ENCODE measurements at regions not wholly inside any gene's neighbourhood (a gene's known extent, or its start where the extent isn't known, plus 50 kb on each side); places are given as distances from the start of the nearest gene placed in this dataset.
A peak's percentile ranks its signal among the peaks of the same experiment; 100 is the strongest.
"Not testable (repeated sequence)": the region's sequence is repeated elsewhere in the genome, so short reads cannot be mapped to it uniquely, and the experiment has no call there.

GRCh38 chr4:184282251-184282713, 64.6 kb upstream of the ENPP6 start:
- DNase-seq, result no peak

- DNase-seq, result no peak
Observed at GRCh38 chr4:184281231-184282139, 63.8 kb upstream of the ENPP6 start.

- DNase-seq, result no peak
Observed at GRCh38 chr4:184280591-184281071, 63.0 kb upstream of the ENPP6 start.

GRCh38 chr4:184280137-184280536, 62.5 kb upstream of the ENPP6 start:
- no peak for DNase-seq

- DNase-seq, result no peak
Observed at GRCh38 chr4:184279496-184280061, 61.9 kb upstream of the ENPP6 start.

- not testable (repeated sequence) for DNase-seq
Observed at GRCh38 chr4:184277769-184278168, 60.1 kb upstream of the ENPP6 start.

GRCh38 chr4:184277010-184277409, 59.3 kb upstream of the ENPP6 start:
- not testable (repeated sequence) for DNase-seq

GRCh38 chr4:184276346-184276745, 58.7 kb upstream of the ENPP6 start:
- not testable (repeated sequence) for DNase-seq

- DNase-seq, result no peak
Observed at GRCh38 chr4:184275766-184276165, 58.1 kb upstream of the ENPP6 start.

- DNase-seq, result no peak
Observed at GRCh38 chr4:184274286-184274951, 56.7 kb upstream of the ENPP6 start.

GRCh38 chr4:184273166-184274147, 55.8 kb upstream of the ENPP6 start:
- no peak for DNase-seq

GRCh38 chr4:184270808-184271413, 53.2 kb upstream of the ENPP6 start:
- no peak for DNase-seq

GRCh38 chr4:184269879-184270430, 52.3 kb upstream of the ENPP6 start:
- DNase-seq, result no peak

- DNase-seq, result no peak
Observed at GRCh38 chr4:184268584-184269160, 51.0 kb upstream of the ENPP6 start.

- peak in 4 of 51 donors; percentile 11 to 46 (median 18) for DNase-seq
Observed at GRCh38 chr4:184267673-184268583, 50.3 kb upstream of the ENPP6 start.
